ENCODE measurements at regions not wholly inside any gene's neighbourhood (a gene's known extent, or its start where the extent isn't known, plus 50 kb on each side); places are given as distances from the start of the nearest gene placed in this dataset.
"Not testable (repeated sequence)": the region's sequence is repeated elsewhere in the genome, so short reads cannot be mapped to it uniquely, and the experiment has no call there.

- no peak for DNase-seq
Measured at GRCh38 chr4:101415962-101416361, 68.6 kb upstream of the PPP3CA start.

GRCh38 chr4:101414496-101414895 is 67.2 kb upstream of the PPP3CA start:
- no peak for DNase-seq

- DNase-seq = no peak
Measured at GRCh38 chr4:101411926-101412325, 64.6 kb upstream of the PPP3CA start.

GRCh38 chr4:101411281-101411910 is 64.1 kb upstream of the PPP3CA start:
- DNase-seq = not testable (repeated sequence)

- no peak for DNase-seq
Measured at GRCh38 chr4:101400096-101400495, 52.8 kb upstream of the PPP3CA start.

GRCh38 chr4:101398807-101399206 is 51.5 kb upstream of the PPP3CA start:
- DNase-seq = no peak

All from NCI-H1694 treated with DMSO at 0.1 percent for 48 hours (cell line).